Body of pancreas (tissue), 4 donors: ENCODE measurements at regions not wholly inside any gene's neighbourhood (a gene's known extent, or its start where the extent isn't known, plus 50 kb on each side); places are given as distances from the start of the nearest gene placed in this dataset.

Experiments
- POLR2A ChIP-seq, 3 donors: fragments of 450-650 bp; IDR thresholded peaks; one replicate each; pipeline ENCODE4 v1.6.1; 2016; ENCODE audit warnings: antibody characterized with exemption in 3 of 3, mild to moderate bottlenecking in 2 of 3
- TF ChIP-seq, protein P1 (sequence below), 7 experiments: fragments of 450-650 bp in 4 of 7; fragments of 200-600 bp in 3 of 7; sonication (generic) in 3 of 7; IDR thresholded peaks; one replicate each; pipeline ENCODE4 v1.5.1; 2016 to 2019; ENCODE audit warnings: antibody characterized with exemption in 7 of 7

DNA sequence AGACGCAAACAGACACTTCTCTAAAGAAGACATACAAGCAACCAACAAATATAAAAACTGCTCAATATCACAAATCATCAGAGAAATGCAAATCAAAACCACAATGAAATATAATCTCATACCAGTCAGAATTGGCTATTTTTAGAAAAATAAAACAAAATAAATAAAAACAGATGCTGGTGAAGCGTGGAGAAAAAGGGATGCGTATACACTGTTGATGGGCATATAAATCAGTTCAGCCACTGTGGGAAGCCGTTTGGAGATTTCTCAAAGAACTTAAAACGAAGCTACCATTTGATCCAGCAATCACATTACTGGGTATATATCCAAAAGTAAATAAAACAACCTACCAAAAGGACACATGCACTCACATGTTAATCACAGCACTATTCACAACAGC is 206.2 kb downstream of the HNMT start:
- TF ChIP-seq POLR2A (IDR thresholded peaks at IDR 0.05), result no peak
- TF ChIP-seq, protein P1, sequence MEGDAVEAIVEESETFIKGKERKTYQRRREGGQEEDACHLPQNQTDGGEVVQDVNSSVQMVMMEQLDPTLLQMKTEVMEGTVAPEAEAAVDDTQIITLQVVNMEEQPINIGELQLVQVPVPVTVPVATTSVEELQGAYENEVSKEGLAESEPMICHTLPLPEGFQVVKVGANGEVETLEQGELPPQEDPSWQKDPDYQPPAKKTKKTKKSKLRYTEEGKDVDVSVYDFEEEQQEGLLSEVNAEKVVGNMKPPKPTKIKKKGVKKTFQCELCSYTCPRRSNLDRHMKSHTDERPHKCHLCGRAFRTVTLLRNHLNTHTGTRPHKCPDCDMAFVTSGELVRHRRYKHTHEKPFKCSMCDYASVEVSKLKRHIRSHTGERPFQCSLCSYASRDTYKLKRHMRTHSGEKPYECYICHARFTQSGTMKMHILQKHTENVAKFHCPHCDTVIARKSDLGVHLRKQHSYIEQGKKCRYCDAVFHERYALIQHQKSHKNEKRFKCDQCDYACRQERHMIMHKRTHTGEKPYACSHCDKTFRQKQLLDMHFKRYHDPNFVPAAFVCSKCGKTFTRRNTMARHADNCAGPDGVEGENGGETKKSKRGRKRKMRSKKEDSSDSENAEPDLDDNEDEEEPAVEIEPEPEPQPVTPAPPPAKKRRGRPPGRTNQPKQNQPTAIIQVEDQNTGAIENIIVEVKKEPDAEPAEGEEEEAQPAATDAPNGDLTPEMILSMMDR (IDR thresholded peaks at IDR 0.05), result no peak
